ENCODE measurements at regions not wholly inside any gene's neighbourhood (a gene's known extent, or its start where the extent isn't known, plus 50 kb on each side); places are given as distances from the start of the nearest gene placed in this dataset.
"Not testable (repeated sequence)": the region's sequence is repeated elsewhere in the genome, so short reads cannot be mapped to it uniquely, and the experiment has no call there.

DNA sequence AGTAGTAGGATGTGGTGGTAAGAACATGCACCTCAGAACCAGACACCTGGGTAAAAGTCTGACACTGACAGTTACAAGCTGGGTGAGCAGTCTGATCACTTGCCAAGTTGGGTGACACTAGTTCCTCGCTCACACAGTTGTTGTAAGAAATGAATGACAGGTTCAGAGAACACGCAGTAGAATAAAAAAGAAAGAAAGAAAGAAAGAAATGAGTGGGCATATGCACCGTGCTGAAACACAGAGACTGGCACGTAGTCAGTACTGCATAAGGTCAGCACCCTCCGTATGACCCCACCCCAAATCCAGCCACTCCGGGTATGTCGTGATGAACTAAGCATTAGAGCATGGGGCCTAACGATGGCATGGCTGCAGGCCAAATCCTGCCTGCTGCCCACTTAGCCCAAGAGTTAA is 90.6 kb downstream of the GLUL start:
- Mint-ChIP-seq H3K27me3 (no peaks in the 10 kb centered on the region), H3K4me1 (ENCODE audit: unreplicated experiment) (peaks cover 31% of the 10 kb centered on the region), H3K27ac (no peak overlapping the region), H3K9me3 (no peaks in the 10 kb centered on the region), H3K4me3 (no peak overlapping the region), H3K36me3 (no peaks in the 10 kb centered on the region)
- TF ChIP-seq, protein P1, sequence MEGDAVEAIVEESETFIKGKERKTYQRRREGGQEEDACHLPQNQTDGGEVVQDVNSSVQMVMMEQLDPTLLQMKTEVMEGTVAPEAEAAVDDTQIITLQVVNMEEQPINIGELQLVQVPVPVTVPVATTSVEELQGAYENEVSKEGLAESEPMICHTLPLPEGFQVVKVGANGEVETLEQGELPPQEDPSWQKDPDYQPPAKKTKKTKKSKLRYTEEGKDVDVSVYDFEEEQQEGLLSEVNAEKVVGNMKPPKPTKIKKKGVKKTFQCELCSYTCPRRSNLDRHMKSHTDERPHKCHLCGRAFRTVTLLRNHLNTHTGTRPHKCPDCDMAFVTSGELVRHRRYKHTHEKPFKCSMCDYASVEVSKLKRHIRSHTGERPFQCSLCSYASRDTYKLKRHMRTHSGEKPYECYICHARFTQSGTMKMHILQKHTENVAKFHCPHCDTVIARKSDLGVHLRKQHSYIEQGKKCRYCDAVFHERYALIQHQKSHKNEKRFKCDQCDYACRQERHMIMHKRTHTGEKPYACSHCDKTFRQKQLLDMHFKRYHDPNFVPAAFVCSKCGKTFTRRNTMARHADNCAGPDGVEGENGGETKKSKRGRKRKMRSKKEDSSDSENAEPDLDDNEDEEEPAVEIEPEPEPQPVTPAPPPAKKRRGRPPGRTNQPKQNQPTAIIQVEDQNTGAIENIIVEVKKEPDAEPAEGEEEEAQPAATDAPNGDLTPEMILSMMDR (conservative IDR thresholded peaks at IDR 0.05), result no peak
- DNase-seq (ENCODE audit: extremely low spot score, unreplicated experiment), result no peak

- H3K27me3 Mint-ChIP-seq, result no peaks in the 10 kb centered on the region
- no peaks in the 10 kb centered on the region for H3K9me3 Mint-ChIP-seq
- no peaks in the 10 kb centered on the region for H3K36me3 Mint-ChIP-seq
- peak overlapping the region; percentile 7 for H3K4me3 Mint-ChIP-seq
- TF ChIP-seq, protein P1 (conservative IDR thresholded peaks at IDR 0.05), result no peak
- DNase-seq (ENCODE audit: extremely low spot score, unreplicated experiment), result no peak
- H3K27ac Mint-ChIP-seq, result no peak overlapping the region
- H3K4me1 Mint-ChIP-seq (ENCODE audit: unreplicated experiment), result peaks cover 31% of the 10 kb centered on the region
Observed at GRCh38 chr1:182299728-182300616, 91.6 kb downstream of the GLUL start.

DNA sequence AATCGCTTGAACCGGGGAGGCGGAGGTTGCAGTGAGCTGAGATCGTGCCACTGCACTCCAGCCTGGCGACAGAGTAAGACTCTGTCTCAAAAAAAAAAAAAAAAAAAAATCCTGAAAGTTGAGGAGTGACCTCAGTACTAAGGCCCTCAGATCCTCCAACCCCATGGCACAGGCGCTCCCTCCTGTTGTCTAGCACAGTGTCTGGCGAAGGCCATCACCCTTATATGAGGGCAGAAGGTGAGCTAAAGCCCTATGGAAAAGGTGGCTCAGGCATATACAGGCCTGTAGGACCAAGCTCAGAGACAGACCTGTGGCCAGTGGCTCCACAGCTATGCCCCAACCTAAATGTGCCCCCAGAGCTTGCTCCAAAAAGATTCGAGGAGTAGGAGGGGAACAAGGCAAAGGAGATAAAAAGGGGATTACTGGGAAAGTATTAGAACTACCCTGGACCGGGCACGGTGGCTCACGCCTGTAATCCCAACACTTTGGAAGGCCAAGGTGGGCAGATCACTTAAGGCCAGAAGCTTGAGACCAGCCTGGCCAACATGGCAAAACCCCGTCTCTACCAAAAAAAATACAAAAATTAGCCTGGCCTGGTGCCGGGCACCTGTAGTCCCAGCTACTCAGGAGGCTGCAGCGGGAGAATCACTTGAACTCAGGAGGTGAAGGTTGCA is 92.4 kb downstream of the GLUL start:
- not testable (repeated sequence) for H3K27me3 Mint-ChIP-seq; H3K9me3 Mint-ChIP-seq; H3K36me3 Mint-ChIP-seq; H3K4me3 Mint-ChIP-seq; H3K27ac Mint-ChIP-seq; DNase-seq (ENCODE audit: extremely low spot score, unreplicated experiment)
- H3K4me1 Mint-ChIP-seq (ENCODE audit: unreplicated experiment), result peaks cover 30% of the 10 kb centered on the region

DNA sequence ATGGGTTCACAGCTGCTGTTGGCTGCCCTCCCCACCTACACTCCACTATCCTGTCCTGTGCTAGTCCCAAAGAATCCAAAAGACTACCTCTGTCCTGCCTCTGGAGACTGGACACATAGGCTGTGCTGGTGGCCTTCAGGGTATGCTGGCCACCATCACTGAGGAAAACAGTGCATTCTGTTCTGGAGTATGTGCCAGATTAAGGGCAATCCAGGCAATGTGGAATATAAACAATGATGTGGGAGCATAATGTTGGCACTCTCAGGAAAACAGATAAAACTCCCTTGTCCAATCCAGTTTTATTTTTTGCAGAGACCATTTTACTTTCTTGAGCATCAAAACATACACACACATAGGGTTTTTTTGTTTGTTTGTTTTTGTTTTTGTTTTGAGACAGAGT is 94.3 kb downstream of the GLUL start:
- H3K4me1 Mint-ChIP-seq (ENCODE audit: unreplicated experiment), result peaks cover 28% of the 10 kb centered on the region
- H3K9me3 Mint-ChIP-seq, result no peaks in the 10 kb centered on the region
- TF ChIP-seq, protein P1 (conservative IDR thresholded peaks at IDR 0.05), result no peak
- DNase-seq (ENCODE audit: extremely low spot score, unreplicated experiment), result no peak
- H3K27me3 Mint-ChIP-seq, result no peaks in the 10 kb centered on the region
- no peaks in the 10 kb centered on the region for H3K36me3 Mint-ChIP-seq
- H3K4me3 Mint-ChIP-seq, result no peak overlapping the region
- no peak overlapping the region for H3K27ac Mint-ChIP-seq

- H3K4me1 Mint-ChIP-seq (ENCODE audit: unreplicated experiment), result peaks cover 16% of the 10 kb centered on the region
- no peaks in the 10 kb centered on the region for H3K36me3 Mint-ChIP-seq
- no peak overlapping the region for H3K27ac Mint-ChIP-seq
- H3K9me3 Mint-ChIP-seq, result peaks cover under 1% of the 10 kb centered on the region
- H3K4me3 Mint-ChIP-seq, result no peak overlapping the region
- TF ChIP-seq, protein P1 (conservative IDR thresholded peaks at IDR 0.05), result no peak
- H3K27me3 Mint-ChIP-seq, result no peaks in the 10 kb centered on the region
- DNase-seq (ENCODE audit: extremely low spot score, unreplicated experiment), result no peak
Observed at GRCh38 chr1:182295697-182296096, 95.9 kb downstream of the GLUL start.

DNA sequence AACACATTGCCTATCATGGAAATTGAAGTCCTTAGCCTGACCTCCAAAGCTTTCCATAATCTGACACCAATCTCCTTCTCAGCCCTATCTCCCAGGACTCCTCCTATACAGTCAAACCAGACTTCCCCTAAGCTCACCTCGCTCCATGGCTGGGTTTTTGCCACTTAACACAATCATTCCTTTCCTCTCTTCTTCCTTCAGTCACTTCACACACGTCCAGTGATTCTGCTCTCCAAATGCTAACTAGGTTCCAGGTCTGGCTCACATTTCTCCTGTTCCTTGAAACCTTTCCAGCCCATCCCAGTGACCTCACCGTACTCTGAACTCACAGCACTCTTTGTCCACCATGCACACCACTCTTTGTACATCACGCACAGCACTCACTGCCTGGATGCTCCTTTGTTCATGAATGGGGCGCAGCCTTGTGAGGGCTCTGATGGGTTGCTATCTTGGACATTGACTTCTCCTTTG is 98.4 kb downstream of the GLUL start:
- Mint-ChIP-seq H3K9me3 (peaks cover 7% of the 10 kb centered on the region), H3K27me3 (no peaks in the 10 kb centered on the region), H3K4me3 (no peak overlapping the region), H3K27ac (no peak overlapping the region), H3K4me1 (ENCODE audit: unreplicated experiment) (peaks cover 18% of the 10 kb centered on the region), H3K36me3 (no peaks in the 10 kb centered on the region)
- TF ChIP-seq, protein P1 (conservative IDR thresholded peaks at IDR 0.05), result no peak
- DNase-seq (ENCODE audit: extremely low spot score, unreplicated experiment), result no peak
